ENCODE measurements at regions not wholly inside any gene's neighbourhood (a gene's known extent, or its start where the extent isn't known, plus 50 kb on each side); places are given as distances from the start of the nearest gene placed in this dataset.

DNA sequence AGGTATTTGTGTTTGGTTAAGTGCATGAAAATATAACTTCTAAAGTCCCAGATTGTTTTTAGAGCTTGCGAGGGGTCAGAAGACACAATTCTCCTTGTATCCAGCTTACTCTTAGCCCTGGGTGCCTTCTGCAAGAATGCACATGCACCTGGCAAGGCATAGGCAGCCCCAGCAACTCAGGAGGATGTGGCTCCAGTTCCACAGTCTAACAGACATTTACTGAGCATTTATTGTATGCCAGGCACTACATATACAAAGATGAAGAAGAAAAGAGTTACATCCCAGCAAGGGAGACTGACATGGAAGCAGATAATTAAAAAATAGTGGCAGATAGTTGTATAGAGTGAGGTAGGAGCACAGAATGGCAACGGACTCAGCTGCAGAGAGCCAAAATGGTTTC is 101.1 kb upstream of the FRY start:
- FAIRE-seq, result no peak

DNA sequence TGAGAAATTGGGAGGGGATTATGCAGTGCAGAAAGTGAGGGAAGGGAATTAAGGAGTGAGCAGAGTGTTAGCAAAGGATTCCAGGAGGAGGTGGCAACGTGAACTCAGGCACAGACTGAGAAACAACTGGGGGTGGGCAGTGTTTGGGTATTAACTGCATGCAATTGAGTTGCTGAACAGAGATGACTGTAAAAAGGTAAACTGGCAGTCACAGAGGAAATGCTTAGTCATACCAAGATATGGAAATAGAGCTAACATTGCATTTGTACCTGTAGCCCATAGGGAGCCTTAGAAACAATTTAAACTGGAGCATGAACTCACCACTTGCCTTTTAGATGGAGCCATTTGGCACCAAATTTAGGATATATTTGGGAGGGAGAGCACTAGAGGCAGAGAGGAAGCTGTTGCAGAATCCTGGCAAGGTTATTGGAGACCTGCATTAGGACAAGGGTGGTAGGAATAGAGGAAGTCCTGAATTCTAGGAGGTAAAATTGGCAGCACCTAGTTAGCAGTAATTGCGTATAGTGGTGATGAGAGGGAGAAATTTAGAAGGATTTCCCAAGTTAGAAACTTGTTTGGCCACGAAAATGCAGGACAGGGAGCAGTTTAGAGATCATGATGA is 100.6 kb upstream of the FRY start:
- no peak for FAIRE-seq

DNA sequence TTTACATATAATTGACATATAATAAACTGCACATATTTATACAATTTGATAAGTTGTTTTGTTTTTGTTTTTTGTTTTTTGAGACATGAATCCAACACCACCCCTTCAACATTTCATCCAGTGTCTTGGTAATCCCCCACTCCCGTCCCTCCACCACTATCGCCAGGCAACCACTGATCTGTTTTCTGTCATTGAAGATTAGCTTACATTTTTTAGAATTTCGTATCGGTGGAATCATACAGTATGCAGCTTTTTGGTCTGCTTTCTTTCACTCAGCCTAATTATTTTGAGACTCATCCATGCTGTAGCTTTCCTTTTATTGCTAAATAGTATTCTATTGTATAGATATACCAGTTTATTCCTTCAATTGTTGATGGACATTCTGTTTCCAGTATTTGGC is 94.1 kb upstream of the FRY start:
- no peak for FAIRE-seq

DNA sequence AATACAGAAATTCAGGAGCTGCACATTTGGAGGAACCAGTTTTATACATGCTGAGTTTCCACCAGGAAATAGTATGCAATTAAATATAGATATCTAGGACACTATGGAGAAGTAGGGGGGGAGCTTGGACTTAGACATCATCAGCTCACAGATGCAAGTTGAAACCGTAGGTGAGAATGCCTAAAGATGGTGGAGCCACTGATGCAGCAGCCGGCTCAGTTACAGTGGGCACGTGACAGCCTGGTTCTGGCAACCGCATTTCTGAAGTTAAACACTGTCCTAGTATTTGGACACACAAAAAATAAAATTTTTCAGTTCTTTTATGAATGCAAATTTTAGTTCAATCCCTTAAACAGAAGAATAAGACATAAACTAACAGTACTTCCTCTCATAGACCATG is 91.5 kb upstream of the FRY start:
- no peak for FAIRE-seq

DNA sequence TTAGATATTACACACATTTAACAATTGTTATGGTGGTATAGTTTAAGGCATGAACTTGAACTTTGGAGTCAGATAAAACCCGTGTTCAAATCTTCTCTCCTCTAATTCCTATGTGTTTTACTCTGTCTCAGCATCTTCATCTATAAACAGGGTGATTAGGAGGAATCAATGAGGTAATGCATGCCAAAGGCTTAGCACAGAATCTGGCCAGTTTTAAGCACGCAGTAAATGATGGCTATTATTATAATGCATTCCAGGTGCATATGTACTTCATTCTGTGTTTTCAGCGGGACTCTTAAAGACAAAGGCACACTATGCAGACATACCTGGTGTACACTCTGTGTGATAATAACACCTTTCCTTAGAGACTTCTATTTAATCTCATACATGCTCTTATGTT is 88.0 kb upstream of the FRY start:
- FAIRE-seq, result no peak

DNA sequence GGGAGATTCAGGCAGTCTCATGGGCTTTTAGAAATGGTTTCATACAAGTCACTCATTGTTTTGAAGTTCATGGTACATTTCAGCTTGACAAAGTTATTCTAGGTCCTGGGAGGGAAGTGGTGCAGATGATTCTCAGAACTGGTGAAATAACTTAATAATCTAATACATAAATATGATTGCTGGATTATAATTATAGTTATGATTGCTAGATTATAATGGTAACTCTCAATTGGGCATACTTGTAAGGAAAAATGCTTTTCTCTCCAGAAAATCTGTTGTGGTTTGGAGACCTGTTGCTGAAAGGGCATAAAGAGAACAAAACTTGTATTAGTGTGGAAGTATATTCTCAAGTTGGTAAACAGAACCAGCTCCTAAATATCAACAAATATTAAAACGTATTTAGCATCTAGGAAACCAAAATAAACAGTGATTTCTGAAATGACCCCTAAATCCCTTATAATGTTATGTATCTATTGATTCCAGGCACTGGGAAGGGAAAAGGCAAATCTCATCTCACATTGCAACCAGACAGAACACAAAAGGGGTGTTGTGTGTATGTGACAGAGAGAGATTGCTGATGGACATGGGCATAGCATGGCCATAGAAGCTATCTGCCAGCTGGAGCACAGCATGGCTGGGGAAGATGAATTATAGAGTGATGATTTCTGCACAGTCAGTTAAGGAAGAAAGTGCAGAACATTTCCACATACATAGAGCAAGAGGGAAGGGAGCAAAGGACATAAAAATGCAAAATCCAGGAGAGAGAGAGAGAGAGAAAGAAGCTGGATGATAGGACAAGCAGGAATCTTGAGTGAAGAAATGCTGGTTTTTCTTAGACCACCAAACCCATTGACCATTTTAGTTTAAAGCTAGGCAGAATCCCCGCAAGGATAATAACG is 87.1 kb upstream of the FRY start:
- no peak for FAIRE-seq

DNA sequence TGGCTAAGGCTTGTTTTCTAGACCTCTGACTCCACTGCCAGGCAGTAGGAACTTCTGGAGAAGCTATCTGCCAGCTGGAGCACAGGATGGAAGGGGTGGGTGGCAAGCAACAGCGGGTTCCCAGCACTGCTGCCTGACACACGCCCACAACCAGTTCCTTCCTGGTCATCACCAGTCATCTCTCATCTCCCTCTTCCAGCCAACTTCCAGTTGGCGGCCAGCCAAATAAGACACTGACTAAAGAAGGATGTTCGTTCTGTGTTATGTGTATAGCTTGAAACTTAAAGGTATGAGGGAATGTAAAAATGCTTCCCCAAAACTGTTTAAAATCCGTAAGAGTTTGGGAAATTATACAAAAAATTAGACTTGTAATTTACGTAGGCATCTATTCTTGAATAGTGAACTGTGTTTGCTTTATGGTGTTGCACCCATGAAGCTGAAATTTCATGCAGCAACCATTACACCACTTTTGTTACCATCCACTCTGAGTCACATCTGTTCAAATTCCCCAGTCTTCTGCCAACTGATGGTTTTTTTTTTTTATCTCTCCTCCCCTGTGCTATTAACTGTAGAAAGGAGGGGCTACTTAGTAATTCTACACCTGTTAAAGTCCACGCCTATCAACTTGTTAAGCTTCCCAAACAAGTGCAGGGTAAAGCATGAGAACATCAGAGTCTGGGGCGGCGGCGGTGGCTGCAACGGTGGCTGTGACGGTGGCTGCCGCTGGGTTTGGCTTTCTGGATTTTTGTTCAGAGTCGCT is 86.2 kb upstream of the FRY start:
- FAIRE-seq, result no peak

DNA sequence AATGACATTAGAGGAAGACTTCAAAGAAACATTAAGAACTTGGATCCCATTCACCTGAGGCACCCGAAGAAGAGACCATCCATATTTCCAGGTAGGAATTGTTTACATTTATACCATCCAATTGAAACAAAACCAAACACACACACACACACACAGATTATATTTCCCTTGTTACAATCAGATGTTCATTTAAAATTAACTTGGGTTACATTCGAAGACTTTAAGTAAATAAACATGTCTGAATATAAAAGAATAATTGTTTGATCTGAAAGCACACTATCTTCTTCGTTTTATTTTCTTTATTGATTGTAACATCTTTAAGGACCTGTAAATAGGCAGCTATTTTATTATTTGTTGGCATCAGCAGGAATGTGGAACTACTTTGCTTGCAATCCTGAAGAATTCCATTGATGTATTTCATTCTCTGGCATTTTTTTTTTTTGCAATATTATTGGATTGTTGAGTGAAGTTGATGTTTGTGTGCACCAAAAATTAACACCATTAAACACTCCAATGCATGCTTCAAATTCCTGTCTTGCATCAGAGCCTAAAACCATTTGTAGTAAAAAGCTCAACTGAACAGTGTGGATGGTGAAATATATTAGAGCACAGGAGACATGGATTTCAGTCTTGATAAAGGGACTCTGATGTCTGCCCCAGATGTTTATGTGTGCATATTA is 85.3 kb upstream of the FRY start:
- FAIRE-seq, result no peak

DNA sequence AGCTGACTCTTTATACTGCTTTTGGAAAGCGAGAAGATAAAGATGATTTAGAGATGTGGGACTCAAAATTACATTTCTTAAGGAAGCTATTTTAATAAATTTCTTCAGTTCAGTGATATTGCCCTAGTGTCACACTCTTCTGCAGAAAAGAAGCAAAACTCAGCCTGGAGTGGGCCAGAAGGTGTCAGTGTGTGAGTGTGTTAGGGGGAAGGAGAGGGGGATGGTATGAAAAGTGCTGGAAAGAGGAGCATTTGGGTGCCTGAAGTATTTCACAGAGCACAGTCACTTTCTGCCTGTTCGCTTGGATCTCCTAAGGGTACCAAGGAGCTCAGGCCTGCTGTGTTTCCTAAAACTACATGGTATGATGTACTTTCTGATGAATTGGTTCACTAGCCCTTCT is 84.5 kb upstream of the FRY start:
- FAIRE-seq, result no peak

DNA sequence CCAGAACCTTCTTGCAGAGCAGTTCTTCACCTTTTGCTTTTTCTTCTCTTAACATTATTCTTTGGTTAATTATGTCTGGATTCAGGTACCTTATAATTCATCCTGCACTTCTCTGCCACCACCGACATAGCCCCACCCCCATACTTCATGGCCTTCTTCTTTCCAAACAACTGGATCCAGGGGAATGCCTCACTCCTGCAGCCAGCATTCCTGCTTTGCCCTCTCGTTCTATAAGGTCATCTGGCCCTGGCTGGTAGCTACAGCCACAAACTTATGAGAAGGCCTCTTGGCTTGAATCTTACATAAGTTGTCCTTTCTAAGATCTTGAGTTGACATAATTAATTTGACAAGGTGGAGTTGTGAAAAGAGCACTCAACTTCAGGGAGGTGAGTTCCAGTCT is 84.1 kb upstream of the FRY start:
- FAIRE-seq, result no peak

DNA sequence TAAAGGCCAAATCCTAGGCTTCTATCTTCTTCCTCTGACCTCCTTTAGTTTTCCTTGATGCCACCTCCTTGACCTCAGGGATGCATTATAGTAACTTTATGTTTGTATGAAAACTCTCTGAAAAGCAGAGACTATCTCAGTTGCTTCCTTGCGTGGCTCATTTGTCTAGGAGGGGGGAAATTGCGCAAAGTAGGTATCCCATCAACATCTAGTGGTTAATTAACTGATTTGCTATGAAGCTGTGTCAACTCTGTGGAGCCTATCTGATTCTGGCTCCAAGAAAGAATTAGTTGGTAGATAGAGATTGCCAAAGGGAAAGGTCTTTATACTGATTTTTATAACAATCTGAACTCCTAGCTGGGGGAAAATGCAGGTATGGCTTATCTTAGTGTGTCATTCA is 82.1 kb upstream of the FRY start:
- FAIRE-seq, result no peak

DNA sequence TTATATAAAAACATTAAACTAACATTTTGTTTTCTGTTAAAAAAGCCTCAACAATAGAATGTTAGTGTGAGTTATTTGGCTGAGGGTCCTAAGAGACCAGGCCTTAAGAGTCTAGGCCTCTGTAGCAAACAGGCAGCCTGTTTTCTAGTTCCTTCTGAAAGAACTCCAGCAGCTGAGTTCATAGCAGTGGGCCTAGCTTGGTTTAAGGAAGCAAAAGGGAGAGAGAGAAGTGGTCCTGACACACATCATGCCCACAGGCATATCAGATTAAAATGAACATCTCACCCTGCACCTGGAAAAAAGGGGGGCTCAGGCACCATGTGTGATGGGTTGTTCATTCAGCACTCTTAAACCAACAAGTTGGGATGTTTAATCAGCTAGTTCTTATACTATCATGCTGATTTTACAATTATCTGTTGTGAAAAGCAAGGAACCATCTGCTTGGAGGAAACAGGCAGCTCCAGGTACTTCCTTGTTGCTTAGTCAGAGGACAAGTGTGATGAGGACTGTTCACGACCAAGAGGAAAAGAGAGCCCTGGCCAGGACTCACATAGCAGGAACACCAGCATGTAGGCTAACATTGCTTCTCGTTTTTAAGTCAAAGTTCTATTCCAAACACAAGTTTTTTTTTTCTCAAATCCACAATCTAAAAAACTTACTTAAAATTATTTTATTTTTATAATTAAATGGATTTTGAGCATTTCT is 81.3 kb upstream of the FRY start:
- FAIRE-seq, result no peak

DNA sequence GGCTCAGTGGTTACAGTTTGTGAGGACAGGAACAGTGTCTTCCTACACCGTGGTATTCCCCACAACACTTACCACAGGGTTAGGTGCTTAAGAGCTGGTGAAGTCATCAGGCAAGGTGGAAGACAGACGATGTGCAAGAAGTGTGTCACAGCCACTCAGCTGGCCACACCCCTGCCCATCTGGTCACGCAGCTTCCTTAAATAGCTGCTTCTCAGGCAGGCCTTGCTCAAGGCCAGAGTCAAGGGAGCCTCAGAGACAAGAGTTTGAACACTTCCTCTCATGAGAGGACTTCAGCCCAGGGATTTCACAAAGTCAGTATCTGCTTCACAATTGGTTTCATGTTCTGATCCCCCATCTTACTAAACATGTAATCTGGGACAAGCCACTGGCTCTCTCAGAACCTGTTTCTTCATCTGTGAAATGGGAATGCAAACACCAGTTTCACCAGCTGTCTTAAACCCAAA is 80.3 kb upstream of the FRY start:
- FAIRE-seq, result no peak

DNA sequence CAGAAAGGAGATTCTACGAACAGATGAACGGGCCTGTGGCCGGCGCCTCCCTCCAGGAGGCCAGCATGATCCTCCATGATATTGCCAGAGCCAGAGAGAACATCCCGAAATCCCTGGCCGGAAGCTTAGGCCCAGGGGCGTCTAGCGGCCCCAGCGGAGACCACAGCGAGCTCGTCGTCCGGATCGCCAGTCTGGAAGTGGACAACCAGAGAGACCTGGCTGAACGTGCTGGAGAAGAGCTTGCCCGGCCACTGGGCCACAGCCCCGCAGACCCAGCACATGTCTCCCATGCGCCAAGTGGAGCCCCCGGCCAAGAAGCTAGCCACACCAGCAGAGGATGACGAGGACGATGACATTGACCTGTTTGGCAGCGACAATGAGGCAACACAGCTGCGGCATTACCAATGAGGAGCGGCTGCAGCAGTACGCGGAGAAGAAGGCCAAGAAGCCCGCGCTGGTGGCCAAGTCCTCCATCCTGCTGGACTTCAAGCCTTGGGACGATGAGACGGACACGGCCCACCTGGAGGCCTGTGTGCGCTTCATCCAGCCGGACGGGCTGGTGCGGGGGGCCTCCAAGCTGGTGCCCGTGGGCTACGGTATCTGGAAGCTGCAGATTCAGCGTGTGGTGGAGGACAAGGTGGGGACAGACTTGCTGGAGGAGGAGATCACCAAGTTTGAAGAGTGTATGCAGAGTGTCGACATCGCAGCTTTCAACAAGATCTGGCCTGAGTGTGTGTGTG is 78.8 kb upstream of the FRY start:
- FAIRE-seq, result no peak

DNA sequence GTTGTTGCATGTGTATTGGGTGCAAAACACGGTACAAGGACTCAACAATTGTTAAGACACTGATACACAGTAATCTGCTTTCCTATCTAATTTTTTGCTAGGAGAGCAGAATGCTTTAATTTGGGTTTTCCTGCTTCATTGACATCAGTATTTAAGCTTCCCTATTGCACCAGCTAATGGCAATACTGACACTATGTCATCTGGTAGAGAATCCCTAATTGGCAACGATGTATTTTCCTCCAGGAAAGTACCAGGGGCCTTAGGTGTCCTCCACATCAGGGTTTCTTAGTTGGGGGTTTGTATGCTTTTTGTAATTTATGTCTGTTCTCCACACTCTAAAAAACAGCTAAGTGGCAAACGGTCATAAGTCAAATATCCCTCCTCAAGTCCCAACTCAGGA is 76.5 kb upstream of the FRY start:
- no peak for FAIRE-seq

DNA sequence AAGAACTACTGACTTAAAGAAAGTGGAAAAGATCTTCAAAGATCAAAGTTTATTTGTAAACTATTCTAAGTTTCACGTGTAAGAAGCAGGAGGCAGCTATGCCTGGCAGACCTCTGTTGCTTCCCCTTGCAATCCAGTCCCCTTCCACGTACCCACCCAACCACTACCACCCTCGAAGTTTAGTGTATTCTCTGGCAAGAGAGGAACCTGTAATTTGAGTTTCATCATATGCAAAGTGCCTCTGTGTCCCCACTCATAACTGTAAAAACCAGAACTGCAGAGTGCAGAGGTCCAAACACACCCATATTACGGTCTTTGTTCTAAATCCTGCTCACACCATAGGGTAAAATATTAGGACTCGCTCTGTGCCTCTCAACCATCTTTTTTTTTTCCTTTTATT is 75.8 kb upstream of the FRY start:
- FAIRE-seq, result no peak

DNA sequence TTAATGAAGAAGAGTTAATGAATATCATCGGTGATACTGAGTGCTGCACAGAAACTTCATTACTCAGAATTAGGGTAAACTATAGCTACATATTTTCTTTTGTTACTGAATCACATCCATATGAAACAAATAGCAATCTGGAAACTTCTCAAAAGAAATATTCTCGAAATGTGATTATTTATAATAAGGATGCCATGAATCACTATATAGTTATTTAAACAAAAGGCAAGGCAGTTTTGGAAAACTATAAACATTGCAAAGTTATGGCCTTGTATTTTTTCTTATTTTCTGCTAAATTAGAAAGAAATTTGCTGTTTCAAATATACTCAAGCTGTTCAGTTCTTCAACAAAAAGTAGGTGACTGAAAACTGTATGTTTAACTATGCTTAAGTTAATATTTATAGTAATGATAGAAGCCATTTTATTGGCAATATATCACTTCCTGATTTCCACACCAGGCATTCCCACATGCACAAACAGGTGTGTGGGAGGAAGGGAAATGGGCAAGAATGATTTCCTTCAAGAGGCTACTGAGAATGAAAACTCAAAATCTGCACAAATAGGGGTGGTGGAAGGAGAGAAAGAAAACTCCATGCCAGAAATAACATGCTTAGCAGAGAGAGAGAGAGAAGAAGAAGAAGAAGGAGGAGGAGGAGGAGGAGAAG is 74.5 kb upstream of the FRY start:
- no peak for FAIRE-seq

DNA sequence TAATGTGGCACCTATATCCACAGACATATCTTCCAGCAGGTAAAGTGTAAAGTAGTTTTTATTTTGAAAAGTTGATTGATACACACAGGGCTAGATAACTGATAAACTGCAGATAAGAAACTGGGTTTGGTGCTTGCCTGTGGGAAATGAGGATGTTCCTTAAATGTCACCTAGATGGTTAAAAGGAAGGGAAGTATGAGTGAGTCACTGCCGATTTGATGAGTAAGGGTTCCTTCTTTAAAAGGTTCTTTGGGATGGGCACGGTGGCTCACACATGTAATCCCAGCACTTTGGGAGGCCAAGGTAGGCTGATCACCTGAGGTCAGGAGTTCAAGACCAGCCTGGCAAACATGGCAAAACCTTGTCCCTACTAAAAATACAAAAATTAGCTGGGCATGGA is 73.8 kb upstream of the FRY start:
- no peak for FAIRE-seq

DNA sequence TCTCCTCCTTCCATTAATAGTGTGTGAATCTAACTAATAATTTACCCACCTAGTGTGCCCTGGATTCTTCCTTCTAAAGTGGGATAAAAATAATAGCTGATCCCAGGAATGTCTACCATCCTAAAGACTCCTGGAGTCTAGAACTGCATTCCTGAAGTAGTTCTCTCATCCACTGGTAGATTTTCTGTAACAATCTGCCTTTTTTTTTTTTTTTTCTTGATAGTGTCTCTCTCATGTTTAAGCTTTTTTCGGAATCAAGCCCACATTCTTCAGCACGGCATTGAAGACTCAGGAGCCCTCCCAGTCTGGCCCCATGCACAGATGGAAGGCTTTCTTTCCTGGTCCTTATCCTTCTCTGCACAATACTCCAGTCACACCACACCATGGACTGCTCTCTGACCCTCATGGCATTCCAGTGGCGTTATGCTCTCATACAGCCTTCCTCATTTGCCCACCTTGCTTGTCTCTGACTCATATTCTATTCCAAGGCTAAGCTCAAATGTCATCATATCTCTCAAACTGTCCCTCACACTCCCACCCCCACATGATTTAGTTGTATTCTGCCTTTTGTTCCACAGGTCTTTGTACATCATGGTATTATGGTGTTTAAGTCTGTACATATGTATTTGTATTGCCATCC is 68.7 kb upstream of the FRY start:
- no peak for FAIRE-seq

DNA sequence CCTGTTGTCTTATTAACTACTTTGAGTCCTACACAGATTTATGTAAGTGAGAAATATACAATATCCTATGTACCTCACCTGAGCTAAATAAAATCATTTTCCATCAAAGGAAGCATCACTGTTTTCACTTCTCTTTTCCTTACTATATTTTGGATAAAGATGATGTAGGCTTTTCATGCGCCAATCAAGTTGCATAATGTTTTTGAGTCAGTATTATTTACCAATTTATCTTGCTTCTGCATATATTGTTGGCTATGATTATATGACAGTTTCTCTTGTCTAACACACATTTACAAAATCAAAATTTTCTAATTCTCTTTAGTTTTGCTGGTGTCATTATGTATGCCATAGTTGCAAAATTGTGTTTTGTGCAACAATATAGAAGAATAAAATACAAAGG is 67.9 kb upstream of the FRY start:
- no peak for FAIRE-seq

DNA sequence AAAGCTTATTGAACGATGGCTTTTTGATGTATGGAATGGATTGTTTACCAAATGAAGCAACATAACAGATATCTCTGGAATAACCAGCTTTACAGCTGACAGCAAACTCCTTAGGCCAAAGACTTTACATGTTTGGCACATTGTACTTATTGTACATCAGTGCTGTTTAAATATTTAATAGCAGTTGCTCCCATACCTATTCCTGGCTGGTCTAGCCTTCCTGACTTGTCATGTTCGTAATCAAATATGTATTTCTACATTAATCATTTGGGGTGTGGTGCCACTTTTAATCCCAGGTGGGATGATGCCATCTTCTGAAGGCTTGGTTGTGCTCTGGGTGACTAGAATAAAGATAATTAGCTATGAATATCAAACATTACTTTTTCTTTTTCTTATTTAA is 67.4 kb upstream of the FRY start:
- FAIRE-seq, result no peak

Measured in endometrium (tissue), 2 donors.